SK-N-SH (cell line): ENCODE measurements at regions not wholly inside any gene's neighbourhood (a gene's known extent, or its start where the extent isn't known, plus 50 kb on each side); places are given as distances from the start of the nearest gene placed in this dataset.

ENCODE experiments used
- CTCF ChIA-PET: fragments of 300-600, 350-600 bp; formaldehyde crosslinking; extraction: SDS; loops from one replicate; lab custom pipeline; 2021; lab: Yijun Ruan, JAX
- POLR2A ChIA-PET: fragments of 350-600 bp; sonication (Branson Sonifier 250); formaldehyde crosslinking; extraction: SDS; loops from one replicate; lab custom pipeline; 2020; ENCODE audit warnings: antibody characterized with exemption, inconsistent platforms; lab: Yijun Ruan, JAX
- DNase-seq: peaks from one replicate; pipeline ENCODE4 v3.0.0; 2012
- H2AFZ ChIP-seq: fragments of 200-600 bp; sonication (generic); 2 replicates; pipeline ENCODE4 v1.8.1; 2016; ENCODE audit warnings: antibody characterized with exemption, mild to moderate bottlenecking, low read depth
- H3F3A ChIP-seq: fragments of 200-600 bp; sonication (generic); replicated peaks from 2 replicates; pipeline ENCODE3; 2016; ENCODE audit warnings: antibody characterized with exemption, mild to moderate bottlenecking; ENCODE audit not compliant: insufficient read depth
- H3K27ac ChIP-seq, 2 experiments: fragments of 200-500 bp in 1 of 2; fragments of 200-600 bp in 1 of 2; sonication (Bioruptor generic) in 1 of 2; sonication (generic), shearing (Covaris generic) in 1 of 2; 2 replicates each; pipeline versions ENCODE4 v1.5.1 to v1.6.1; 2014 to 2016; ENCODE audit warnings: low read depth in 2 of 2, inconsistent platforms in 1 of 2, low read length in 1 of 2, mild to moderate bottlenecking in 1 of 2, mixed read lengths in 1 of 2
- H3K27me3 ChIP-seq: fragments of 200-600 bp; sonication (generic), shearing (Covaris generic); 2 replicates; pipeline ENCODE4 v1.6.1; 2016; ENCODE audit warnings: mixed run types; ENCODE audit not compliant: insufficient read depth
- H3K36me3 ChIP-seq, 2 experiments: fragments of 200-500 bp in 1 of 2; fragments of 200-600 bp in 1 of 2; sonication (Bioruptor generic) in 1 of 2; sonication (generic) in 1 of 2; replicated peaks in 1 of 2; 2 replicates each; pipeline versions ENCODE3 to v1.5.1; 2014 to 2016; ENCODE audit warnings: low read length in 1 of 2, mild to moderate bottlenecking in 1 of 2; ENCODE audit not compliant: insufficient read depth in 2 of 2, control insufficient read depth in 1 of 2
- H3K4me1 ChIP-seq, 2 experiments: fragments of 200-500 bp in 1 of 2; fragments of 200-600 bp in 1 of 2; sonication (Bioruptor generic) in 1 of 2; sonication (generic), shearing (Covaris generic) in 1 of 2; 2 replicates each; pipeline versions ENCODE4 v1.5.1 to v1.6.1; 2014 to 2016; ENCODE audit warnings: low read depth in 1 of 2, low read length in 1 of 2, mixed run types in 1 of 2; ENCODE audit not compliant: insufficient read depth in 2 of 2, control insufficient read depth in 1 of 2
- H3K4me2 ChIP-seq: fragments of 200-600 bp; sonication (generic), shearing (Covaris generic); 2 replicates; pipeline ENCODE4 v1.6.1; 2017; ENCODE audit warnings: mixed run types
- H3K4me3 ChIP-seq, 2 experiments: fragments of 200-500 bp in 1 of 2; fragments of 200-600 bp in 1 of 2; sonication (Bioruptor generic) in 1 of 2; sonication (generic), shearing (Covaris generic) in 1 of 2; 2 replicates each; pipeline versions ENCODE4 v1.5.1 to v1.8.1; 2014 to 2016; ENCODE audit warnings: low read depth in 2 of 2, inconsistent platforms in 1 of 2, low read length in 1 of 2, mild to moderate bottlenecking in 1 of 2, mixed read lengths in 1 of 2, moderate library complexity in 1 of 2
- H3K79me2 ChIP-seq: fragments of 200-600 bp; sonication (generic); 2 replicates; pipeline ENCODE4 v1.8.1; 2017; ENCODE audit warnings: mild to moderate bottlenecking; ENCODE audit not compliant: insufficient read depth
- H3K9ac ChIP-seq: fragments of 200-600 bp; sonication (generic); 2 replicates; pipeline ENCODE4 v1.6.1; 2017; ENCODE audit warnings: mixed run types
- H3K9me2 ChIP-seq: fragments of 200-600 bp; sonication (generic); 2 replicates; pipeline ENCODE4 v1.6.1; 2017; ENCODE audit warnings: mixed run types
- H3K9me3 ChIP-seq: fragments of 200-600 bp; sonication (generic); 2 replicates; pipeline ENCODE4 v1.6.1; 2017; ENCODE audit warnings: mixed run types, mild to moderate bottlenecking, moderate library complexity
- H4K20me1 ChIP-seq: fragments of 200-600 bp; sonication (generic); 2 replicates; pipeline ENCODE4 v1.6.1; 2017; ENCODE audit warnings: mild to moderate bottlenecking, mixed run types; ENCODE audit not compliant: insufficient read depth
- ELF1 ChIP-seq: IDR thresholded peaks from 2 replicates; pipeline ENCODE4 v1.4.0; 2012
- EP300 ChIP-seq, 2 experiments: IDR thresholded peaks; 2 replicates each; pipeline versions ENCODE4 v1.4.0 to v1.6.1; 2012; ENCODE audit warnings: borderline replicate concordance in 1 of 2, low read depth in 1 of 2, low read length in 1 of 2
- EZH2phosphoT487 ChIP-seq: fragments of 200-600 bp; sonication (generic); IDR thresholded peaks from 2 replicates; pipeline ENCODE4 v1.6.1; 2017; ENCODE audit warnings: low read depth, mixed run types, mild to moderate bottlenecking, antibody characterized with exemption, moderate library complexity, borderline replicate concordance
- FOXJ3 ChIP-seq: sonication (generic); formaldehyde crosslinking; IDR thresholded peaks from 2 replicates; pipeline ENCODE4 v1.5.1; 2020; ENCODE audit warnings: mild to moderate bottlenecking, missing genetic modification reagents
- GABPA ChIP-seq: IDR thresholded peaks from 2 replicates; pipeline ENCODE4 v1.4.0; 2012; ENCODE audit warnings: low read depth, mild to moderate bottlenecking
- GATA2 ChIP-seq: sonication (generic); formaldehyde crosslinking; IDR thresholded peaks from 2 replicates; pipeline ENCODE4 v1.5.0; 2020; ENCODE audit warnings: mild to moderate bottlenecking, missing genetic modification reagents
- MXI1 ChIP-seq: IDR thresholded peaks from 2 replicates; pipeline ENCODE4 v1.6.1; 2012; ENCODE audit warnings: mild to moderate bottlenecking, low read depth, low read length, improper control_type of control experiment
- NFIC ChIP-seq: IDR thresholded peaks from 2 replicates; pipeline ENCODE4 v1.4.0; 2012; ENCODE audit warnings: borderline replicate concordance
- NRF1 ChIP-seq: IDR thresholded peaks from 2 replicates; pipeline ENCODE4 v1.6.1; 2012; ENCODE audit warnings: low read depth, mild to moderate bottlenecking, low read length
- RAD21 ChIP-seq: IDR thresholded peaks from 2 replicates; pipeline ENCODE4 v1.6.1; 2012; ENCODE audit warnings: mild to moderate bottlenecking, low read length
- RCOR1 ChIP-seq: fragments of 150-350 bp; IDR thresholded peaks from 2 replicates; pipeline ENCODE4 v1.6.1; 2017; ENCODE audit warnings: antibody characterized with exemption, low read length
- RFX5 ChIP-seq: IDR thresholded peaks from 2 replicates; pipeline ENCODE4 v1.6.1; 2012; ENCODE audit warnings: mild to moderate bottlenecking, improper control_type of control experiment, low read length
- RXRA ChIP-seq: IDR thresholded peaks from 2 replicates; pipeline ENCODE4 v1.4.0; 2012; ENCODE audit warnings: low read depth, mild to moderate bottlenecking, borderline replicate concordance
- TCF12 ChIP-seq: IDR thresholded peaks from 2 replicates; pipeline ENCODE4 v1.4.0; 2012
- YY1 ChIP-seq: IDR thresholded peaks from 2 replicates; pipeline ENCODE4 v1.4.0; 2012; ENCODE audit warnings: low read depth, mild to moderate bottlenecking
- WGBS: methylation state at CpG from one replicate; pipeline ENCODE4 v1.1.6; 2017; ENCODE audit warnings: low lambda C conversion rate; 5-methylcytosine and 5-hydroxymethylcytosine counted together
- TF ChIP-seq, protein P1 (sequence below): fragments of 150-350 bp; IDR thresholded peaks from 2 replicates; pipeline ENCODE4 v1.6.1; 2017; ENCODE audit warnings: antibody characterized with exemption, low read length, low read depth, borderline replicate concordance
- TF ChIP-seq, protein P2 (sequence below): IDR thresholded peaks from 2 replicates; pipeline ENCODE4 v1.4.0; 2012; ENCODE audit warnings: low read depth, borderline replicate concordance
- TF ChIP-seq, protein P3 (sequence below): fragments of 200-600 bp; sonication (generic); IDR thresholded peaks from 2 replicates; pipeline ENCODE4 v1.6.1; 2017; ENCODE audit warnings: antibody characterized with exemption, mild to moderate bottlenecking, moderate library complexity
- TF ChIP-seq, protein P4 (sequence below): IDR thresholded peaks from 2 replicates; pipeline ENCODE4 v1.4.0; 2012; ENCODE audit warnings: low read depth, borderline replicate concordance

DNA sequence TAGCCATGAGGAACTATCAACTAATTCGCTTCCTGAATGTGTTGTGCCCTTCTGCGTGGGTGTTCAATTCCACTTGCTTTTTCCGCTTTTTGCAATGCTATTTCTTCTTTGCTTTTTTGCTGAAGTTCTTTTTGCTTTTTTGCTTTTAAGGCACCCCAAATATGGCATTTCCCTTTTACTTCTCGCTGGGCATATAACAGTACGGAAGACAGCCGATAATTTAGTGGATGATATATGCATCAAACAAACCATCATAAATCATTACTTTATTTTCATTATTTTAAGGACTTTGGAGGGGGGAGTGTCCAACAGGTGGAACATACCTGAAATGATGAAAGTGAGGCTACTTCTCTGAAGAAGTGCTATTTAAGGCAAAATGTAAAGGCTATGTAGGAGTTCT is 277.0 kb upstream of the MTPN start:
- Histone ChIP-seq H3F3A (no peaks in the 10 kb centered on the region), H3K27ac (no peak overlapping the region), H3K79me2 (no peaks in the 10 kb centered on the region), H4K20me1 (no peaks in the 10 kb centered on the region), H2AFZ (no peak overlapping the region), H3K4me2 (no peak overlapping the region), H3K9me3 (peaks cover 7% of the 10 kb centered on the region; the same call in 1 of the 2 replicates), H3K36me3 (no peaks in the 10 kb centered on the region), H3K9me2 (no peaks in the 10 kb centered on the region), H3K4me1 (no peaks in the 10 kb centered on the region), H3K4me3 (no peak overlapping the region), H3K27me3 (no peaks in the 10 kb centered on the region), H3K9ac (no peak overlapping the region)
- CTCF ChIA-PET, result no interaction called here
- POLR2A ChIA-PET, result no interaction called here
- TF ChIP-seq ELF1 (no peak), RAD21 (no peak)
- WGBS, result 46% methylated on average over 6 of the region's 6 CpGs
- no peak for DNase-seq

DNA sequence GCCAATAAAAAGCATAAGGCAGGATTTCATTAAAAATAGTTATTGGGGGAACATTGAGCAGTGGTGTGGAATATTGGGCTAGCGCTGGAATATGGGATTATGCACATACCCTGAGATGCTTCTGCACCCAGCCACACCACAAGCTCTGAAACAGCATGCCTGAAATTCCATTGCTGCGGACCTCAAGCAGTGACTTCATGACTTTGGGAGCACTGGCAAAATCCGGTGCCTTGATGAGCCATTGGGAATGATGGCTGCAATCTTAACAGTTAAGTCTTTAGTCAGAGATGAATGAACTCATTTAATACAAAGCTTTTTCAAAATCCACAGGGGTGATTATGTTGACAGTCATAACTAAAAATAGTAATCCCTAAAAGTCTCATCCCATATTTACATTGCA is 274.7 kb upstream of the MTPN start:
- H3K9me2 ChIP-seq, result no peaks in the 10 kb centered on the region
- DNase-seq, result no peak
- TF ChIP-seq, protein P1, sequence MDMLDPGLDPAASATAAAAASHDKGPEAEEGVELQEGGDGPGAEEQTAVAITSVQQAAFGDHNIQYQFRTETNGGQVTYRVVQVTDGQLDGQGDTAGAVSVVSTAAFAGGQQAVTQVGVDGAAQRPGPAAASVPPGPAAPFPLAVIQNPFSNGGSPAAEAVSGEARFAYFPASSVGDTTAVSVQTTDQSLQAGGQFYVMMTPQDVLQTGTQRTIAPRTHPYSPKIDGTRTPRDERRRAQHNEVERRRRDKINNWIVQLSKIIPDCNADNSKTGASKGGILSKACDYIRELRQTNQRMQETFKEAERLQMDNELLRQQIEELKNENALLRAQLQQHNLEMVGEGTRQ, result no peak
- TF ChIP-seq, protein P2, sequence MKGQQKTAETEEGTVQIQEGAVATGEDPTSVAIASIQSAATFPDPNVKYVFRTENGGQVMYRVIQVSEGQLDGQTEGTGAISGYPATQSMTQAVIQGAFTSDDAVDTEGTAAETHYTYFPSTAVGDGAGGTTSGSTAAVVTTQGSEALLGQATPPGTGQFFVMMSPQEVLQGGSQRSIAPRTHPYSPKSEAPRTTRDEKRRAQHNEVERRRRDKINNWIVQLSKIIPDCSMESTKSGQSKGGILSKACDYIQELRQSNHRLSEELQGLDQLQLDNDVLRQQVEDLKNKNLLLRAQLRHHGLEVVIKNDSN, result no peak
- no peak for TF ChIP-seq TCF12
- TF ChIP-seq YY1, result no peak
- TF ChIP-seq RXRA, result no peak
- no peak for TF ChIP-seq NFIC
- TF ChIP-seq RFX5, result no peak
- no peak for TF ChIP-seq MXI1
- no peak for TF ChIP-seq GABPA
- no peaks in the 10 kb centered on the region for H4K20me1 ChIP-seq
- no peak overlapping the region for H3K9ac ChIP-seq
- 27% methylated on average over 3 of the region's 3 CpGs for WGBS
- H3K9me3 ChIP-seq, result no peaks in the 10 kb centered on the region
- no peaks in the 10 kb centered on the region for H3K36me3 ChIP-seq
- H2AFZ ChIP-seq, result no peak overlapping the region
- no peaks in the 10 kb centered on the region for H3K79me2 ChIP-seq
- no peak overlapping the region for H3K4me2 ChIP-seq
- ChIA-PET POLR2A (no interaction called here), CTCF (interaction anchor here (0.5 kb wide), 1 partner anchor 269 kb away, joined by 3 read pairs; no protein-coding TSS in a partner anchor)
- H3F3A ChIP-seq, result no peaks in the 10 kb centered on the region
- H3K27me3 ChIP-seq, result no peaks in the 10 kb centered on the region
- H3K4me1 ChIP-seq, result no peaks in the 10 kb centered on the region; a peak in 1 of 4 replicates
- H3K27ac ChIP-seq, result no peak overlapping the region
- no peak overlapping the region for H3K4me3 ChIP-seq

DNA sequence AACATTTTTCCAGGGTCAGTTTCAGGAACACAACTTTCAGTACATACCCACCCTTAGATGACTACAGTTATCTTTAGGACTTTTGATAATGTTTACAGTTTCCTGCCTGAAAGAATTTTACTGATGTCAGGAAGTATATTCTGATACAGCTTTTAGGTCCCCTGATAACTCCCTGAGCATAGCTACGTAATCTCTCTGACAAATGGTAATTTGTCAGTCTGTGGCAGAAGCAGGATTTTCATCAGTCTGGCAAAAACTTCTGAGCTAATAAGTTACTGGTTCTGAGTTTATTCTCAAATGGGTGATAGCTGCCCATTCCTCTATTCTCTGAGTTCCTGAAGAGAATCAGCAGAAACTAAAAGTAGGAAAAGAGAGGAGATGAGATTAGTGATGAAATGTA is 270.1 kb upstream of the MTPN start:
- Histone ChIP-seq H3K9ac (no peak overlapping the region), H3K36me3 (no peaks in the 10 kb centered on the region), H4K20me1 (no peaks in the 10 kb centered on the region), H3F3A (no peaks in the 10 kb centered on the region), H3K9me3 (no peaks in the 10 kb centered on the region), H3K27ac (no peak overlapping the region), H3K9me2 (no peaks in the 10 kb centered on the region), H3K27me3 (no peaks in the 10 kb centered on the region), H3K4me1 (no peaks in the 10 kb centered on the region; a peak in 2 of 4 replicates), H2AFZ (no peak overlapping the region), H3K79me2 (no peaks in the 10 kb centered on the region), H3K4me2 (no peak overlapping the region), H3K4me3 (no peak overlapping the region)
- POLR2A ChIA-PET, result no interaction called here
- 9% methylated on average over 1 of the region's 1 CpG for WGBS
- CTCF ChIA-PET, result interaction anchor here (1.1 kb wide), 1 partner anchor 16 kb away, joined by 3 read pairs; no protein-coding TSS in a partner anchor
- no peak for DNase-seq
- TF ChIP-seq, protein P3, sequence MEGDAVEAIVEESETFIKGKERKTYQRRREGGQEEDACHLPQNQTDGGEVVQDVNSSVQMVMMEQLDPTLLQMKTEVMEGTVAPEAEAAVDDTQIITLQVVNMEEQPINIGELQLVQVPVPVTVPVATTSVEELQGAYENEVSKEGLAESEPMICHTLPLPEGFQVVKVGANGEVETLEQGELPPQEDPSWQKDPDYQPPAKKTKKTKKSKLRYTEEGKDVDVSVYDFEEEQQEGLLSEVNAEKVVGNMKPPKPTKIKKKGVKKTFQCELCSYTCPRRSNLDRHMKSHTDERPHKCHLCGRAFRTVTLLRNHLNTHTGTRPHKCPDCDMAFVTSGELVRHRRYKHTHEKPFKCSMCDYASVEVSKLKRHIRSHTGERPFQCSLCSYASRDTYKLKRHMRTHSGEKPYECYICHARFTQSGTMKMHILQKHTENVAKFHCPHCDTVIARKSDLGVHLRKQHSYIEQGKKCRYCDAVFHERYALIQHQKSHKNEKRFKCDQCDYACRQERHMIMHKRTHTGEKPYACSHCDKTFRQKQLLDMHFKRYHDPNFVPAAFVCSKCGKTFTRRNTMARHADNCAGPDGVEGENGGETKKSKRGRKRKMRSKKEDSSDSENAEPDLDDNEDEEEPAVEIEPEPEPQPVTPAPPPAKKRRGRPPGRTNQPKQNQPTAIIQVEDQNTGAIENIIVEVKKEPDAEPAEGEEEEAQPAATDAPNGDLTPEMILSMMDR, result no peak
- no peak for TF ChIP-seq GATA2 (CRISPR knock-in tag)
- TF ChIP-seq, protein P4, sequence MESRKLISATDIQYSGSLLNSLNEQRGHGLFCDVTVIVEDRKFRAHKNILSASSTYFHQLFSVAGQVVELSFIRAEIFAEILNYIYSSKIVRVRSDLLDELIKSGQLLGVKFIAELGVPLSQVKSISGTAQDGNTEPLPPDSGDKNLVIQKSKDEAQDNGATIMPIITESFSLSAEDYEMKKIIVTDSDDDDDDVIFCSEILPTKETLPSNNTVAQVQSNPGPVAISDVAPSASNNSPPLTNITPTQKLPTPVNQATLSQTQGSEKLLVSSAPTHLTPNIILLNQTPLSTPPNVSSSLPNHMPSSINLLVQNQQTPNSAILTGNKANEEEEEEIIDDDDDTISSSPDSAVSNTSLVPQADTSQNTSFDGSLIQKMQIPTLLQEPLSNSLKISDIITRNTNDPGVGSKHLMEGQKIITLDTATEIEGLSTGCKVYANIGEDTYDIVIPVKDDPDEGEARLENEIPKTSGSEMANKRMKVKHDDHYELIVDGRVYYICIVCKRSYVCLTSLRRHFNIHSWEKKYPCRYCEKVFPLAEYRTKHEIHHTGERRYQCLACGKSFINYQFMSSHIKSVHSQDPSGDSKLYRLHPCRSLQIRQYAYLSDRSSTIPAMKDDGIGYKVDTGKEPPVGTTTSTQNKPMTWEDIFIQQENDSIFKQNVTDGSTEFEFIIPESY, result no peak
- no peak for TF ChIP-seq EP300 (IDR thresholded peaks at IDR 0.05; ENCODE audit: borderline replicate concordance in 1 of 2, low read depth in 1 of 2, low read length in 1 of 2)
- TF ChIP-seq ELF1, result no peak
- no peak for TF ChIP-seq RAD21
- TF ChIP-seq RCOR1, result no peak
- no peak for TF ChIP-seq EZH2phosphoT487
- TF ChIP-seq NRF1, result no peak
- no peak for TF ChIP-seq FOXJ3 (CRISPR knock-in tag)
